ENCODE measurements at regions not wholly inside any gene's neighbourhood (a gene's known extent, or its start where the extent isn't known, plus 50 kb on each side); places are given as distances from the start of the nearest gene placed in this dataset.

DNA sequence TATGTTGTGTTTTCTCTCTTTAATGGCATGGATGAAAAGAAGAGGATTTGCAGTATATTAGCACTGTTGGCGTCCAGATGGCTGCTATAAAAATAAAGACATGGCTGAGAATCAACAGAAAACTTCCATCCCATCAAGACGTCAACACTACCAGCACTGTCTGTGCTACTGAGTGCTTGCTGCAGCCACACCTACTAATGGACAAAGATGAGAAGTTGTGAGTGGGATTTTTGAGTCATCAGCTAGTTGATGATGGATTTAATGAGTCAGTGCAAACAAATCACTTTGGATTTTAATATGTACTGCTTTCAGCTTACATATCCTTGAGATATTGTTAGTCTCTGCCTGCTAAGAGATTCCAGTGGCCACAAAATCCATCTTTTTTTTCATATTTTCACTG is 631.0 kb upstream of the ANKRD30A start:
- ATAC-seq (ENCODE audit: low FRiP score in 2 of 2): peak in 1 of 2 donors; percentile 53
- TF ChIP-seq POLR2A (IDR thresholded peaks at IDR 0.05) (no peak), POLR2AphosphoS5 (IDR thresholded peaks at IDR 0.05) (no peak), CTCF (IDR thresholded peaks at IDR 0.05) (no peak), EP300 (IDR thresholded peaks at IDR 0.05) (no peak)
- Histone ChIP-seq H3K9me3 (no peaks in the 10 kb centered on the region), H3K36me3 (no peaks in the 10 kb centered on the region), H3K27ac (no peak overlapping the region), H3K27me3 (no peaks in the 10 kb centered on the region), H3K4me3 (no peak overlapping the region), H3K4me1 (peaks cover 0 to 7% (median 0%) of the 10 kb centered on the region in 4 donors)
- DNase-seq: no peak
- 69 to 84% methylated on average over 2 of the region's 2 CpGs for WGBS, 2 donors

DNA sequence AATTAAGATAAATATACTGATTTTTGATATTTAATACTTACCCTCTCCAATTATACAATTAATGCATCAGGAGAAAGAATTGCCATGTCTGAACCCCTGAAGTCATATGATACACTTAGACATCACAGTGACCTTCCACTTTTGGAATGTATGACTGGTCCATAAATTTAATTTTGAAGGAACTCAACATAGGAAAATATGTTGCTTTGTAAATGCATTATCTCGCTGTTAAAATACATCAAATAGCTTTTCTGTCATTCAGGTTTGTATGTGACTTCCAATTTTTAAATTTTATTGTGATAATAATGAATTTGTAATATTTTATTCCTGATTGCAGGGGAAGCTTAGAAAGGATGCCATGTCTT is 631.9 kb upstream of the ANKRD30A start:
- H3K9me3 ChIP-seq: no peaks in the 10 kb centered on the region
- H3K4me3 ChIP-seq: no peak overlapping the region
- TF ChIP-seq CTCF (IDR thresholded peaks at IDR 0.05) (no peak), EP300 (IDR thresholded peaks at IDR 0.05) (no peak), POLR2AphosphoS5 (IDR thresholded peaks at IDR 0.05) (no peak), POLR2A (IDR thresholded peaks at IDR 0.05) (no peak)
- H3K27me3 ChIP-seq: no peaks in the 10 kb centered on the region
- DNase-seq (no peak), ATAC-seq (ENCODE audit: low FRiP score in 2 of 2) (no peak)
- no peaks in the 10 kb centered on the region for H3K36me3 ChIP-seq
- H3K4me1 ChIP-seq: peaks cover 0 to 7% (median 0%) of the 10 kb centered on the region in 4 donors
- 88 to 91% methylated on average over 1 of the region's 1 CpG for WGBS, 2 donors
- H3K27ac ChIP-seq: no peak overlapping the region

- ATAC-seq (ENCODE audit: low FRiP score in 2 of 2) (no peak), DNase-seq (no peak)
- Histone ChIP-seq H3K4me1 (peaks cover 0 to 7% (median 0%) of the 10 kb centered on the region in 4 donors), H3K4me3 (no peak overlapping the region), H3K36me3 (no peaks in the 10 kb centered on the region), H3K9me3 (no peaks in the 10 kb centered on the region), H3K27me3 (no peaks in the 10 kb centered on the region), H3K27ac (no peak overlapping the region)
- TF ChIP-seq POLR2AphosphoS5 (IDR thresholded peaks at IDR 0.05): no peak
- no peak for TF ChIP-seq EP300 (IDR thresholded peaks at IDR 0.05)
- TF ChIP-seq CTCF (IDR thresholded peaks at IDR 0.05): no peak
- TF ChIP-seq POLR2A (IDR thresholded peaks at IDR 0.05): no peak
- WGBS, 2 donors: 71% methylated on average over 4 of the region's 4 CpGs
Observed at GRCh38 chr10:36492590-36493515, 632.5 kb upstream of the ANKRD30A start.

GRCh38 chr10:36491926-36492325 is 633.5 kb upstream of the ANKRD30A start:
- H3K27me3 ChIP-seq: no peaks in the 10 kb centered on the region
- no peak for DNase-seq
- TF ChIP-seq POLR2AphosphoS5 (IDR thresholded peaks at IDR 0.05): no peak
- TF ChIP-seq POLR2A (IDR thresholded peaks at IDR 0.05): no peak
- TF ChIP-seq EP300 (IDR thresholded peaks at IDR 0.05): no peak
- TF ChIP-seq CTCF (IDR thresholded peaks at IDR 0.05): no peak
- no peak overlapping the region for H3K4me3 ChIP-seq
- H3K27ac ChIP-seq: no peak overlapping the region
- no peaks in the 10 kb centered on the region for H3K9me3 ChIP-seq
- WGBS, 2 donors: 70 to 71% methylated on average over 1 of the region's 1 CpG
- H3K4me1 ChIP-seq: peaks cover 0 to 7% (median 0%) of the 10 kb centered on the region in 4 donors
- ATAC-seq (ENCODE audit: low FRiP score in 2 of 2): no peak
- no peaks in the 10 kb centered on the region for H3K36me3 ChIP-seq

All from upper lobe of left lung (tissue), 6 donors.